ENCODE measurements at regions not wholly inside any gene's neighbourhood (a gene's known extent, or its start where the extent isn't known, plus 50 kb on each side); places are given as distances from the start of the nearest gene placed in this dataset.

- DNase-seq = no peak
Measured at GRCh38 chr21:35138665-35139381, 89.7 kb upstream of the RUNX1 start.

- DNase-seq = no peak
Measured at GRCh38 chr21:35136586-35137219, 87.6 kb upstream of the RUNX1 start.

GRCh38 chr21:35136106-35136505 is 87.0 kb upstream of the RUNX1 start:
- DNase-seq = no peak

GRCh38 chr21:35135481-35135880 is 86.4 kb upstream of the RUNX1 start:
- no peak for DNase-seq

DNA sequence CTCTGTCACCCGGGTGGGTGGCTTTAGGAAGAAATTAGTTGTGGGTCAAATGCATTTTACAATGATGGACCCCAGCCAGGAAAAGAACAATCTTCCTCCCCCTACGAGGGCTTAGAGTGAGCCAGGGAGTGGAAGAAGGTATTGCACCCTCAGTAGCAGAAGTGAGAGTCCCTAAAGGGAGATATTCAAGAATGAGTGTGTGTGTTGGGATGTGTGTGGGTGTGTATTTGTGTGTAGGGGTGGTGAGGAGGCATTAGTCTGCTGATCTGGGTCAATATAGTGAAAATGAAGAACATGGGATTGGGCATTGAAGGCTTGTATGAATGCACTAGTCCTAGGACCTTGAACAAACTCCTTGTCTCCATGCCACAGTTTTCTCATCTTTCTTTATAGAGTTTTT is 85.2 kb upstream of the RUNX1 start:
- no peak for DNase-seq

GRCh38 chr21:35128536-35128935 is 79.4 kb upstream of the RUNX1 start:
- no peak for DNase-seq

DNA sequence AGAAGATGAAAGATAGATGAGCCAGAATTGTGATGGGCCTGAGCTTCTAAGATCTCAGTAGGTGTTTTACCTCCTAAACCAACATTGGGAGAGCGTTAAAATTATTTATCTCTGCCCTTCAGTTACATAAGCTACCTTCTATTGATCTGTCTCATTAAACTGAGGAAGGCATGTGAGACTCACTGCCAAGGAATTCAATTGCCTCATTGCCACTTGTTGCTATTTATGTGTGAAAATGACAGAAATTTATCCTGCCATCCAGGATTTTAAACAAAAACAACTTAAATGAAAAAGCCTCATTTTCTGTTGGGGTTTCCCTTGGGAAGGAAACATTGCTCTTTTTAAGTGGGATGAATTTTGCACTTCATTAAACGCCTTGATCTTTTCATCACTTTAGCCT is 78.7 kb upstream of the RUNX1 start:
- DNase-seq = no peak

- DNase-seq = no peak
Measured at GRCh38 chr21:35127026-35127425, 77.9 kb upstream of the RUNX1 start.

DNA sequence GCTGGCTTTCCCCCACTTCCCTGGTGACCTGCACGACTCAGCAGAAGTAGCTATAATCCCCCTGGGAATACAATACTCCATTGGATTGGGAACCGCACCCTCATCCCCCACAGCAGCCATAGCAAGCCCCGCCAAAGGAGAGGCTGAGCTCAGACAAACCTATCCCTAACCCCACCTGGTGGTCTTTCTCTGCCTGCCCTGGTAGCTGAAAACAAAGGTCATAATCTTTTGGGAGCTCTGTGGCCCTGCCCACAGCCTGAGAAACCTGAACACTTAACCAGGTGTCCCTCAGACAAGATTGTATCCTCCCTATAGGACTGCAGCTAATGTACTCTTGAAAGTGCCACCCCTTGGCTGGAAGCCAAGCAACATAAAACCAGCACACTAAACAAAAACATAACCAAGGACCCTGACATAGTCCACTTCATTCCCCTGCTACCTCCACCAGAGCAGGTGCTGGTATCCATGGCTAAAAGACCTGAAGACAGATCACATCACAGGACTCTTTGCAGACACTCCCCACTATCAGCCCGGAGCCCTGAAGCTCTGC is 71.6 kb upstream of the RUNX1 start:
- DNase-seq = no peak

DNA sequence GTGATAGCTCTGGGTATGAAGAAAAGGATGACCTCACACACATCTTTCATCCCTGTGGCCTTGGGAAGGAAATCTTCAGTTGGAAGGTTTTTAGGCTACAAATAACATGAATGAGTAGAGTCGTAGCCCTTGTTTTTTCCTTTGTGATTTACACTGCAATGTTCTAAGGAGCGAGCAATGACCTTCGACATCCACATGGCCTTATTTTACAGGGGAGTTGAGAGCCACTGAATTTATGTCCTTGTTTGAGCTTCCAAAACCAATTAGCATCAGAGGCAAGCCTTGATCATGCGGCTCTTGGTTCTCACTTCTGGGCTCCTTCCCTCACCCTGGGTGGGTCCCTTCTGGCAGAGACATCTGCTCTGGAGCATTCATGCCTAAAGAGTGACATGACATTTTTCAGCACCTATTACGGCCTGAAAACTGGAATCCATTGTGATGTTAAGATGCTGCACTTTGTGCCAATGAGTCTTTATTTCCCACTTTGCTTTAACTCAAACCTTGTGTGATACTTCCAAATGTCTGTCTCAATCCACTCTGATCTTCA is 70.5 kb upstream of the RUNX1 start:
- DNase-seq = no peak

DNA sequence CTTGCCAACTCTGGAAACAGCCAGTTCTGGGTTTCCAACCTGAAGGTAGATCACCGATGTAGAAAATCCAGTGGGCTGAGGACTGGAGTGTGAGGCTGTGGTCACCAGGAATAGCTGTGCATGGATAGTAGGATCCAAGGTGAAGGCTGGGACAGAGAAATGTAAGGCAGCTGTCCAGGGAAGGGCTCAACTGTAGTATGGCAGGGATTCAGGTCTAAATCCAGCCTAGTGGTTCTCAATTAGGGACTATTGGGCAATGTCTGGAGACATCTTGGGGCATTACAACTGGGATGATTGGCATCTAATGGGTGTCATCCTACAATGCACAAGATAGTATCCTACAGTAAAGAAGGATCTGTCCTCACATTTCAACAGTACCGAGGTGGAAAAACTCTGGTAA is 67.7 kb upstream of the RUNX1 start:
- no peak for DNase-seq

DNA sequence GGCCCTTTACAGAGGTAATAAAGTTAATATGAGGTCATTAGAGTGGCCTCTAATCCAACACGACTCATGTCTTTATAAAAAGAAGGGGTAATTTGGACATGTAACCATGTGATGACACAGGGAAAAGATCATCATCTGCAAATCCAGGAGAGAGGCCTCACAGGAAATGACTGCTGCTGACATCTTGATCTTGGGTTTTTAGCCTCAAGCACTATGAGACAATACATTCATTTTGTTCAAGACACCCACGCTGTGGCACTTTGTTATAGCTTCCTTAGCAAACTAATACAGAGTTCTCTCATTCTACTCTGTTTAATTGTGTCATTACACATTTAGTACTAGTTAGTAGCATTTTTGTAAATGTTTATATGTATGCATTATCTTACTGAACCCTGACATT is 64.0 kb upstream of the RUNX1 start:
- no peak for DNase-seq

DNA sequence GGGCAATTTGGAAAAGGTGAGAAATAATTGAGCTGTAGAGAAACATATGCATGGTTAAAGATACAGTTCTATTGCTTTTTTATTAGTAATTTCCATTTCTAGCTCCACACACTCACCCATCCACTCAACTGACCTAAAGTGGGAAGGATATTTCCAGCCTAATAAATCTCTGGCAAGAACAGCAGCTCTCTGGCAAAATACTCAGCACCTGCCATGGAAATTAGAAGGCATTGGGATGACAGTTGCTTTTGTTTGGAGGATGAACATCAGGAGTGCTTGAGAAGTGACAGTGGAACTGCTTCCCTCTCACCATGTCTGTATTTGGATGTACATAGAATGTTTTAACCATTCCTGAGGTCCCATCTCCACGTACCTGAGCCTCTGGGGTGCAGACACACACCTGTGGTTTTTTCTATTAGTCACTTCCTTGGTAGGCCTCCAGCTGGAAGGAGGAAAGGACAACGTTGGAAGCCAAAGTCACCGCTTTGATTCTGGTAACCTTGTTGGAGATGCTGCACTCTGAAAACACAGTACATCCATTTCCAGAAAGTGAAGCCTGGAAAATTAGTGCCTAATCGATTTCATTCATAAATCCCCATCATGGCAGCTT is 62.3 kb upstream of the RUNX1 start:
- DNase-seq = no peak

DNA sequence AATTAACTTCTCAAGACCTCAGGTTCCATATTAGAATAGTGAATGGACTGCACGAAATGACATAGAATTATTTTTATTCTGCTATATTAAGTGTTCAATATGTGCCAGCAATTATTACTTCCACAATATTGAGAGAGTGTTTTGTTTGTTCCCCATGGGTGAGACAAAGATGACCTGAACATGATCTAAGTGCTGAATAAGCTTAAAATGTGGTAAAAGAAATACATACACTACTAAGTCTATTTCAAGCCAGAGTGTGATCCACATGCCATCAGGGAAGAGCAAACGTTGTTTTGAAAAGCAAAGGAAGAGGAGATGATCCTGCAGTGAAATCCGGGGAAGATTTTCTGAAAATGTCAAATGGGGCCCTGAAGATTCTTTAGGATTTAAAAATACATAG is 59.8 kb upstream of the RUNX1 start:
- DNase-seq = no peak

DNA sequence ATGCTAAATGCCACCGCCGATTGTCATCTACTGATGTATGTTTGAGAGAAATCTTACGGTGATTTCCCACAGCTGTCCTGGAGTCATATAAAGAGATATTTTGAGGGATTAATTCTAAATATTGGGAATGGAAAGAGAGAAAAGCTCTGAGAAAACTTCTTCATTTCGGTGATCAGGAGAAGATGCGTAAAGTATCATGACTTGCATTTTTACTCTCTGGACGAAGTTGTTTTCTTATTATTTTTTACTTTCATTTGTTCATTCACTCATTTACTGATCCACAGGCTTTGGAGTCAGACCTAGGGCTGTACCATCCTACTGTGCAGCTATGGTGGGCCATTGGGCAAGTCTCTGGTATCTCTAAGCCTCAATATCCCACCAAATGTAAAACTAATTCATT is 58.4 kb upstream of the RUNX1 start:
- no peak for DNase-seq

DNA sequence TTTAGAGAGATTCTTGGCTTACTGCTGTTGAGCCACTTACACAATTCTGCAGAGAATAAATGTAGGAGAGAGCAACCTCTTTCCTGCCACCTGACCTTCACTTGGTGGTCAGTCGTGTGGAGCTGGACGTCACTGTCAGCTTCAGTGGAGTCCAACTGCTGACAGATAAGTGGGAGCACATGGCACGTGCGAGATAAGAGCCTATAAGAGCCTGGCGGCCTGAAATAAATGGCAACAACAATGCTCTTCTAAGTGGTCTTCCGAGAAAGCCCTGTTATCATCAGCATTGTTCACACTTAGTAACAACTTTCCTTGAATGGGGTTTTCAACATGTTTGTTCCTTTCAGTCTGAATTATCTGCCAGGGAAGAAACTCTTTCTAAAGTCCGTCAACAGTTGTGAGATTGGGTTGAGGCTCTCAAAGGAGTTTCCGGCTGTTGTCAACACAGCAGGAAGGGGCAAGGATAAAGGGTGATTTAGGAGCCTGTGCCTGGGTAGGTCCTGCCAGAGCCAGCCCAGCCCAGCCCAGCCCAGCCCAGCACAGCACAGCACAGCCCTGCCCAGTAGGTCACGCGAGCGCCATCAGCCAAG is 57.2 kb upstream of the RUNX1 start:
- DNase-seq = no peak

DNA sequence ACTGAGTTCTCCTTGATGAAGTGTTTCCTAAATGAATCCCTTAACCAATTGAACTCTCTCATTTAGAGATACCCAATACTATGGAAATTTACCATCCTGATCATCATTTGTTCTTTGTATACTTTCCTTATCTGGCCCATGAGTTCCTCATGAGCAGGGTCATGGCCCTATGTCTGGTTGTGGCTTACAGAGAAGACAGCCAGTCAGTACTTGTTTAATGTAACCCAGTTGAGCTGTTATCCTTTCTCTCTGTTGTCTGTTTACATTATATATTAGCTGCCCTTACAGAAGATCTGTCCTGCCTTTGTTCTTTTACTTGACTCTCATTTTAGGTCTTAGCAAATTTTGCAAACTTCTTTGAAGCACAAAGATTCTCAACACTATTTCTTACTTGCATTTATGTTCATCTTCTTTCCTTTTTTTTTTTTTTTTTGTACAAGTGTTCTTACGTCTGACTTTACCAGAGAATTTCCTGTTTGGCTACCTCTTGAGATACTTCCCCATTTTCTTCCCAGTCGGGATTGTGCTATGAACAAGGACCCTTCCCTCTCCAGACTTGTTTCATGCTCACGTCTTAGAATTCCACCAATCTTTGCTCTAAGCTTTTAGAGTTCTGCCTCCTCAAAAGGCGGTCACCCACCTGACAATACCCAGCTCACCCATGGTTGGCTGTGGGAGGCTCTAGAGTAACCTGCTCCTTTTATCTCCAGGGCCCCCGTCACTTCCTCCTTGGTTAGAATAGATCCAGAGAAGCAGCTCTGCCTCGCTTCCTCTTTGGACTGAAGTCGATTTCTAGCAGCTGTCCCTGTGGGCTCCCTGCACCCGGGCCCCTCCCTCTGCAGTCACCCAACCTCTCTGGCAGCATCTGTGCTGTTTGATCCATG is 53.6 kb upstream of the RUNX1 start:
- DNase-seq = no peak

- no peak for DNase-seq
Measured at GRCh38 chr21:35100349-35100811, 51.3 kb upstream of the RUNX1 start.

- no peak for DNase-seq
Measured at GRCh38 chr21:35099310-35099709, 50.2 kb upstream of the RUNX1 start.

Data from NCI-H2081 treated with DMSO at 0.1 percent for 48 hours (cell line).